Erythroblast (primary cell): ENCODE measurements at regions not wholly inside any gene's neighbourhood (a gene's known extent, or its start where the extent isn't known, plus 50 kb on each side); places are given as distances from the start of the nearest gene placed in this dataset.

Source experiments
- DNase-seq, 2 experiments: peaks; one replicate each; lab custom pipeline; 2025; lab: John Stamatoyannopoulos, UW
- GATA1 ChIP-seq: IDR thresholded peaks from 2 replicates; pipeline ENCODE4 v1.6.1; 2011; ENCODE audit warnings: low read depth, mild to moderate bottlenecking, control low read depth, low read length, moderate library complexity
- POLR2A ChIP-seq: IDR thresholded peaks from 2 replicates; pipeline ENCODE4 v1.6.1; 2011; ENCODE audit warnings: mild to moderate bottlenecking, low read length

GRCh38 chr12:61011767-61012423 lies 1248.3 kb upstream of the USP15 start:
- no peak for TF ChIP-seq POLR2A
- no peak for TF ChIP-seq GATA1

GRCh38 chr12:61018571-61018970 lies 1241.6 kb upstream of the USP15 start:
- TF ChIP-seq POLR2A (no peak), GATA1 (no peak)
- no peak for DNase-seq

More at GRCh38 chr12:61011767-61012423, 1248.3 kb upstream of the USP15 start:
- no peak for DNase-seq

GRCh38 chr12:61023231-61023630 lies 1237.0 kb upstream of the USP15 start:
- no peak for DNase-seq
- TF ChIP-seq GATA1 (no peak), POLR2A (no peak)

DNA sequence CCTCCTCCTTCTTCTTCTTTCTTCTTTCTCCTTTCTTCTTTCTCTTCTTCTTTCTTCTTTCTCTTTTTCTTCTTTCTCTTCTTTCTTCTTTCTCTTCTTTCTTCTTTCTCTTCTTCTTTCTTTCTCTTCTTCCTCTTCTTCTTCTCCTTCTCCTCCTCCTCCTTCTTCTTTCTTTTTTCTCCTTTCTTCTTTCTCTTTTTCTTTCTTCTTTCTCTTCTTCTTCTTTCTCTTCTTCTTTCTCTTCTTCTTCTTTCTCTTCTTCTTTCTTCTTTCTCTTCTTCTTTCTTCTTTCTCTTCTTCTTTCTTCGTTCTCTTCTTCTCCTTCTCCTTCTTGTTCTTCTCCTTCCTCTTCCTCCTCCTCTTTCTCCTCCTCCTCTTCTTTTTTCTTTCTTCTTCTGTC lies 1230.7 kb upstream of the USP15 start:
- no peak for DNase-seq
- TF ChIP-seq POLR2A = no peak
- TF ChIP-seq GATA1 = no peak

DNA sequence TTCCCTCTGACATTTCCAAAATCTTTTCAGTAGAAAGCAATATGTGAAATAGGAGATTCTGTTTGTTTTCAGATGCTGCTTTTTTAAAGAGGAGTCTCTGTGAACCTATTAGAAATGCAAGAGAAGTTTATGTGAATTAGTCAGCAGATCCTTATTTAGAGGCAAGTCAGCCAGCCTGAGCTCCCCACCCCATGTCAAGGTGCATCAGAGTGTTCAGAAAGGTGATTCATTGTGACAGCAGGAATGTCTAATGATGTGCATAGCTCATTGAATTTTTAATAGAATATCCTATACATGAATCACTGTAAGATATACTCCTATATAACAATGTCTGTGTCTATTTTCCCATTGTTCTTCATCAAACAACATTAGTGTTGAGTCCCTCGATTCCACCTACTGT lies 1222.4 kb upstream of the USP15 start:
- no peak for DNase-seq
- TF ChIP-seq GATA1 (no peak), POLR2A (no peak)

DNA sequence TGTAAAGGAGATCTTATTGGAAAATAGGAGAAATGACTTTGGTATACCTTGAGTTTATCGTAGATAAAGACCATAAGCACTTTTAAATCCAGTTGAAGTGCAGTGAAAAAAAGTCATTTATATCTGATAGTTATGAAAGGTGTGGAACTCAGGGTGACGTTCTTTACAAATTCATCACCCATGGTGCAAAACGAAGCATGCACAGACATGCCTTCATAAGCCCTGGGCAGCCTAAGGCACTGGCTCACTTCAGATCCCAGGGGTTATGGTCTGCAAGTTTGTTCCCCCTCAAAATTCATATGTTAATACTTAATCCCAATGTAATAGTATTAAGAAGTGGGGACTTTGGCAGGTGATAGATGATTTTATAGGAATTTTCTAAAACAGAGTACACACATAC lies 1216.4 kb upstream of the USP15 start:
- no peak for DNase-seq
- TF ChIP-seq GATA1 (no peak), POLR2A (no peak)

DNA sequence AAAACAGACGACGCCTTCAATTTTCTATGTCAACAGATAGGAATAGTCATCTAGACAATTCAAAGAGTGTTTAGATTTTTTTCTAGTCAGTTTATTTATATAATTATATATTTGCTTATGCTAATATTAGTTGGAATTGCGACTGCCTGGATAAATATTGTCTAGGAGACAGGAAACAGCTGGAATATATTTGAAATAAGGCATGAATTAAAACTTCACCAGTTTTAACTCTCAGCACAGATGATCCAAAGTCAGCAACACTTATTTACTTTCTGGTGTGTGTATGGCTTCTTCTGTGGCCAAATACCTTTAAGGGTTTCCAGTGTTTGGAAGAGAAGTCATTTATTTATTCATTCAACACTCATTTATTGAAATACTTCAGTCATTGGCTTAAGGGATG lies 1215.4 kb upstream of the USP15 start:
- DNase-seq = no peak
- TF ChIP-seq GATA1 = no peak
- no peak for TF ChIP-seq POLR2A

GRCh38 chr12:61070640-61071414 lies 1189.4 kb upstream of the USP15 start:
- no peak for DNase-seq
- TF ChIP-seq GATA1 (no peak), POLR2A (no peak)

DNA sequence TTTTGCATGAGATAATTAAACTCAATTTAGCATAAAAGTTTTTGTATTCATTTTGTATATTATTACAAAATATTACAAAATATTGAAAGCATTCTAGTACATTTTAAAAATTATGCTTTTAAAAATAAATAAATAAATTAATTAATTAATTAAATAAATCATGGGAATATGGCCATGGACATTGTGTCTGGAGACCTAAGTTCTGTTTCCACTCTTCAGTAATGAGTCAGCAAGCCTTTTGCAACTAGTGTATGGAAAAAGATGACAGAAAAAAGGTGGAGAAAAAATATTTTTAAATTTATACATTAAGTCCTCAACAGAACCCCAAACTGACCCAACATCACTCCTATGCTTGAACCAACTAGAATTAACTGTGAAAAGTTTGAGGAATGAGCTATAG lies 1187.5 kb upstream of the USP15 start:
- TF ChIP-seq GATA1 = no peak
- no peak for TF ChIP-seq POLR2A
- DNase-seq = no peak

DNA sequence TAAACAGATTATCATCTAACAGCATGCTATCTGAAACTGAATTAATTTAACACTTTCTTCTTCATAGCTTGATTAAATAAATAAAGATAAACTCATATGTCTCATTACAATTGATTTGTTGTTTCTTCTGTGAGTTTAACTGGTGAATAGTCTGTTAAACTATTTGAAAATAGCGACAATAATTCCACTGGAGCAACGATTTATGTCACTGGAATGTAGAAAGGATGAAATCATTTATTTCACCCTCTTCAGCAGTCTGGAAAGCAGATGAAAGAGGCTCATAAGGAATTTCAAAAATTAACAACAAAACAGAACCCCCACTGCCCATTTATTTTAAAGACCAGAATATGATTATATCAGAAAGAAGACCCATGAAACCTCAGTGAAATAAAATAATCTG lies 1165.1 kb upstream of the USP15 start:
- TF ChIP-seq GATA1 (no peak), POLR2A (no peak)
- no peak for DNase-seq

DNA sequence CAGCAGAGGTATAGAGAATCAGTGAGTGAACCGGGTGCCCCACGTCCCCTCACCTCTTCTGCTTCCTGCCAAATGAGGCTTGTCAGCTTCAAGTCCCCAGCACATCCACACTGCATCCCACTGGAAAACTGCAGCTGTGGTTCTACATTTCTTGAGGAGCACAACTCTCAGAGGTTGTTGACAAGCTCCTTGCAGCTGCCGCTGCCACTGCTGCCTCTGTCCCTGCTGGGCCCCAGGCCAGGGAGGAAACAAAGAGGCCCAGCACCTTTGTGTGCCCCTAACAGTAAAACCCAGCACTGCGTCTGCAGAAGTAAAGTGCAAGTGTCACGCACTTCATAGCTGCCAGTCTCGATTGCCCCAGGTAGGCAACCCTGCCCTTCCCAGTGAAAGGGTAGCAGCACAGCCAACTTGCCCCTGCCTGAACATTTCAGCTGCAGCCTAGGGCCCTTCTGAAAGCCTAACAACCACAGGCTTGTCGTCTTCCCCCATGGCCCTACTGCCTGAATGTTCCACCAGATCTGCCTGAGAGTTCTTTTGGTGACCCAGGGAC lies 1162.1 kb upstream of the USP15 start:
- TF ChIP-seq POLR2A = no peak
- DNase-seq = no peak

- DNase-seq = no peak
- TF ChIP-seq POLR2A = no peak
- TF ChIP-seq GATA1 = no peak
Observed at GRCh38 chr12:61107118-61107517, 1153.1 kb upstream of the USP15 start.

DNA sequence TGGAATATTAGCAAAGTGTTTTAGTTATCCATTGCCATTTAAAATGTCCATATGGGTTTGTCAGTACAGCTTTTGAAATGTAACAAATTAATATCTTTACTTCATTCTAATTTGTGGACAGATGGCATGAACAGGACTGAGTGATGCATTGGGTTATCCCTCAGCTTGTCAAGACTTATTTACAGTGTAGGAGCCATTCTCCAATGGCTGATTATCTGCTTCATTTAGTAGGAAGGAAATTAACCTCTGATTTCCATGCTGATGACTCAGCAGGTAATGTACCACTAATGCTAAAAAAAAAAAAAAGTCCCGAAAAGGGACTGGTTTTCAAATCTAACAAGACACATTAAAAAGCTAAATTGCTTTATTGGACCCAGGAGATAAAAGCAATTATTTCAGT lies 1149.0 kb upstream of the USP15 start:
- no peak for DNase-seq
- TF ChIP-seq POLR2A (no peak), GATA1 (no peak)

- no peak for DNase-seq
- TF ChIP-seq GATA1 (no peak), POLR2A (no peak)
Observed at GRCh38 chr12:61137677-61138414, 1122.4 kb upstream of the USP15 start.
